ENCODE measurements at regions not wholly inside any gene's neighbourhood (a gene's known extent, or its start where the extent isn't known, plus 50 kb on each side); places are given as distances from the start of the nearest gene placed in this dataset.

DNA sequence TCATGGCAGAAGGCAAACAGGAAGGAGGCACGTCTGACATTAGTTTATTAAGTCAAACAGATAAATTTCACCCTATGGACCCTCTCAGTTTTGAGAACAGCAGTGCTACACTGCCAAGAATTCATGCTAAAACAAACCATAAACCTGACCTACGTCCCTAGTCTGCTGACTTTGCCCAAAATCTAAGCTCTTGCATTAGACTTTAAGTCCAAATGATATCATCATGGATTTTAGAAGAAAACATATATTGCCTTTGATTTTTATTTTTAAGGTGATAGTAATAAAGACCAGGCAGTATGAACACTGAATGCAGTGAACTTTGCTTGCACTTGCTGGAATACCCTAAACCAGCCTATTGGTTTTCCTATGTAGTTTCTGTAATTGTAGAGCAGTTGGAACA, 79.6 kb upstream of the GADL1 start:
- Histone ChIP-seq H3K9me3 (ENCODE audit: control insufficient read depth in 1 of 2, low read length in 2 of 2) (no peaks in the 10 kb centered on the region), H3K27me3 (ENCODE audit: low read depth, low read length) (no peaks in the 10 kb centered on the region), H3K4me3 (ENCODE audit: low read depth in 1 of 2, low read length in 2 of 2) (no peak overlapping the region)

DNA sequence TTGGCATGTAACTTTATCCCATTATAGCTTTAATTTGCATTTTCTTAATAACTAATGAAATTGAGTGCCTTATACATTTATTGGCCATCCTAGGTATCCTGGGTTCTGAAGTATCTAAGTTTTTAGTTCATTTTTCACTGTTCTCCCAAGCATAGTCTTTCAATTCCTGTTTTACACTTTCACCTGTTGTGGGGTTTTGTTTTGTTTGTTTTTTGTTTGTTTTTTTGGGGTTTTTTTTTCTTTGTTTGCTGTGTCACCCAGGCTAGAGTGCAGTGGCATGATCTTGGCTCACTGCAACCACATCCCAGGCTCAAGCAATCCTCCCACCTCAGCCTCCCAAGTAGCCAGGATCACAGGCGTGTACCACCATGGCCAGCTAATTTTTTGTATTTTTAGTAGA, 83.1 kb upstream of the GADL1 start:
- H3K27ac ChIP-seq (ENCODE audit: low read length), result no peak overlapping the region
- H3K36me3 ChIP-seq (ENCODE audit: control insufficient read depth in 1 of 2, insufficient read depth in 2 of 2, low read length in 2 of 2), result no peaks in the 10 kb centered on the region
- H3K9me3 ChIP-seq (ENCODE audit: control insufficient read depth in 1 of 2, low read length in 2 of 2), result no peaks in the 10 kb centered on the region
- H3K27me3 ChIP-seq (ENCODE audit: low read depth, low read length), result no peaks in the 10 kb centered on the region
- no peak overlapping the region for H3K4me3 ChIP-seq (ENCODE audit: low read depth in 1 of 2, low read length in 2 of 2)
- no peaks in the 10 kb centered on the region for H3K4me1 ChIP-seq (ENCODE audit: control insufficient read depth in 1 of 2, insufficient read depth in 2 of 2, low read length in 2 of 2)

More for the DNA sequence above, 79.6 kb upstream of the GADL1 start:
- Histone ChIP-seq H3K27ac (ENCODE audit: low read length) (no peak overlapping the region), H3K4me1 (ENCODE audit: control insufficient read depth in 1 of 2, insufficient read depth in 2 of 2, low read length in 2 of 2) (no peaks in the 10 kb centered on the region), H3K36me3 (ENCODE audit: control insufficient read depth in 1 of 2, insufficient read depth in 2 of 2, low read length in 2 of 2) (no peaks in the 10 kb centered on the region)

DNA sequence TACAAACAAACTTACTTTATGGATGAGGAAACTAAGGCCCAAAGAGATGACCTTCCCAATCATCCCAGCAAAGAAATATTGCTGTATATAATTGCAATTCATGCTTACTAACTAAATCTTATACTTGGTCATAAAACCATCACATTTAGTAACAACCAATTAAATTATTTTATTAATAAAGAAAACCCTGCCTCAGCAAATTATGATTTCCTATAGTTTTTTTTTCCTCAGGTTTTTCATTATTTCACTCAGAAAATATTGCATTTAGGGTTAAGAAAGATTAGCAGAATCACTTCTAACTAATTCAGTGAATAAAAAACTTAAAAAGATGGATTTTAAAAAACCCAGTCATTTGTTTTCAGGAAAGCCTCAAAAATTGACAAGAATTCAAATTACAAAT, 86.5 kb upstream of the GADL1 start:
- Histone ChIP-seq H3K36me3 (ENCODE audit: control insufficient read depth in 1 of 2, insufficient read depth in 2 of 2, low read length in 2 of 2) (no peaks in the 10 kb centered on the region), H3K4me1 (ENCODE audit: control insufficient read depth in 1 of 2, insufficient read depth in 2 of 2, low read length in 2 of 2) (peaks cover 3% of the 10 kb centered on the region in 2 donors), H3K27ac (ENCODE audit: low read length) (no peak overlapping the region), H3K4me3 (ENCODE audit: low read depth in 1 of 2, low read length in 2 of 2) (no peak overlapping the region), H3K9me3 (ENCODE audit: control insufficient read depth in 1 of 2, low read length in 2 of 2) (no peaks in the 10 kb centered on the region), H3K27me3 (ENCODE audit: low read depth, low read length) (no peaks in the 10 kb centered on the region)

DNA sequence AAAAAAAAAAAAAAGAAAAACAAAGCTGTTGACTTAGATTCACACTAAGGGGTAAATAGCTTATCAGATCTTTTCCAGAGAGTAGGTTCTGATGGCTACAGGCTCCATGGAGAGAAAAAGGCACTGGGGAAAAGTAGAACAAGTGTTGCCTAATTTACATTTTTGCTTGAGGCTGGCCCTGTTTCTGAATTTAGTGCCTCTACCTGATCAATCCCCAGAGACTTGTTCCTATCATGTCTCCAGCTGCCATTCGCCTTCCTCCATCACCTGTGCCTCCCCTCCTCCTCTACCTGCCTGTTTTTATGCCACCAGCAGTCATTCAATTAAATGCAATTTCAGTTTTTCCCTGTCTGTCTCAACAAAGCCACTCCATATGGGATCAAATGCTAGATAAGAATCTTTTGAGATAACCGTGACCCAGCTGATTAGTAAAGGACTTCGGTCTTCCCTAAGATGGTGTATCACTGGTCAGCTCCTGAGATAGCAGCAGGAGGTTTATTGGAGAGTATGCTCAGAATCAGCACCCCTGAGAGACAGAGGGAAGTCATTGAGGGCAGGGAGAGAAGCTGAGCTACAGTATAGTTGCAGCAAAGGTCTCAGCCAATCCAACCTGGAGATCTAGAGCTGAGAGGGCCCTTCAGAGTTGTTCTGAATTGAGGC, 88.1 kb upstream of the GADL1 start:
- no peak overlapping the region for H3K27ac ChIP-seq (ENCODE audit: low read length)
- no peak overlapping the region for H3K4me3 ChIP-seq (ENCODE audit: low read depth in 1 of 2, low read length in 2 of 2)
- no peaks in the 10 kb centered on the region for H3K9me3 ChIP-seq (ENCODE audit: control insufficient read depth in 1 of 2, low read length in 2 of 2)
- H3K27me3 ChIP-seq (ENCODE audit: low read depth, low read length), result no peaks in the 10 kb centered on the region
- no peaks in the 10 kb centered on the region for H3K36me3 ChIP-seq (ENCODE audit: control insufficient read depth in 1 of 2, insufficient read depth in 2 of 2, low read length in 2 of 2)
- H3K4me1 ChIP-seq (ENCODE audit: control insufficient read depth in 1 of 2, insufficient read depth in 2 of 2, low read length in 2 of 2), result peaks cover 3% of the 10 kb centered on the region in 2 donors

DNA sequence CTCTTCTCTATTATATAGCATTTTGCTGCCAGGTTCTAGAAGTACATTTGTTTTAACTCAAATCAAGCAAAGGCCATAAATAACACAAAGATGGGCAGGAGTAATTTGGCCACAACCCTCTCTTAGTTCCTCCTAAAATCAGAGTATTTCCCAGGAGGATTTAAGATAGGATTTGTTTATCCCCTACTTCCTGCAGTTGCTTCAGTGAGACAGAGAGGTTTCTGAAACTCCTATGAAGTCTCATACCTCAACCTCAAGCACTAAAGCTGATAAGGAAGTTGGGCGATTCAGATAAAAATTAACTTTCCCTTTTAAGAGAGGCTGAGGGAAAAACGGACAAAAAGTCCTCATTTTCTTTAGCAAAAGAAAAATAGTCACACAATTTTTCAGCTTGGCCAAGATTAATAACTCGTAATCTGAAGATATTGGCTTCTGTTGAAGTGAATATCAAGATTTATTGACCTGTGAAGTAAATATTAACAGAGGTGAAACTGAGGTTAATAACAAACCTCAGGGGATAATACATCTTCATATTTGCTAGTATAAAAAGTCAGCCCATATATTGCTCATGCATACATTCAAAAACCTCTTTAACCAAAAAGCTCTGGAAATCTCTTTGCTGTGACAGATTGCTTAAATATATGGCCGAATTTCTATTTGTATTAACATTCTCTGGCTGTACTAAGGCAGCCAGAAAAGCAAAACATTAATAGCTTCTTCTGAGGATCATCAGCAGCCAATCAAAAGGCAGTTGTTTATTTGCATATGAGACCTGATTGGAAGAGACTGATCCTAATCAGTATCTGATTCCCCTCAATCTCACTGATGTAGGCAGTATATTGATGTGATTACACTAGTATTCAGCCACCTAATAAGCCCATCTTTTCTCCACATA, 90.6 kb upstream of the GADL1 start:
- H3K27ac ChIP-seq (ENCODE audit: low read length), result no peak overlapping the region
- H3K36me3 ChIP-seq (ENCODE audit: control insufficient read depth in 1 of 2, insufficient read depth in 2 of 2, low read length in 2 of 2), result no peaks in the 10 kb centered on the region
- peaks cover 3% of the 10 kb centered on the region in 2 donors for H3K4me1 ChIP-seq (ENCODE audit: control insufficient read depth in 1 of 2, insufficient read depth in 2 of 2, low read length in 2 of 2)
- H3K27me3 ChIP-seq (ENCODE audit: low read depth, low read length), result no peaks in the 10 kb centered on the region
- H3K9me3 ChIP-seq (ENCODE audit: control insufficient read depth in 1 of 2, low read length in 2 of 2), result no peaks in the 10 kb centered on the region
- H3K4me3 ChIP-seq (ENCODE audit: low read depth in 1 of 2, low read length in 2 of 2), result no peak overlapping the region

DNA sequence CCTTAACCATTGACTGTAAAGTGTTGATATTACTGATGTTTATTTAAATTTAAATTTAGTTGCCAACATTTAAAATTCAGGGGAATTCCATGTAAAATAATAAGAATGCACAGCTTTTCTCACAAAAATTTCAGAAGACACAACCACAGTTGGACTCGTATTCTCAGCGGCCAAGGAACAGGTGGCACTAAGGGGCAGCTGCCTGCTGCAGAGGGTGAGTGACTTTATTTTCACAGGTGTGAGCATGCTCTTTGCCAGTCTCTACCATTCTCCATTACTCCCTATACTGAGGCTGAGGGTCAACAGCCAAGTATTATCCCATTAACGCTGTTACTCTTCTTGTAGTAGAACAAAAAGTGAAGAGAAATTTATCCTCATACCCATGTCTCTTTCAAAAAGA, 92.1 kb upstream of the GADL1 start:
- Histone ChIP-seq H3K27me3 (ENCODE audit: low read depth, low read length) (no peaks in the 10 kb centered on the region), H3K9me3 (ENCODE audit: control insufficient read depth in 1 of 2, low read length in 2 of 2) (no peaks in the 10 kb centered on the region), H3K36me3 (ENCODE audit: control insufficient read depth in 1 of 2, insufficient read depth in 2 of 2, low read length in 2 of 2) (no peaks in the 10 kb centered on the region), H3K4me1 (ENCODE audit: control insufficient read depth in 1 of 2, insufficient read depth in 2 of 2, low read length in 2 of 2) (peaks cover 3% of the 10 kb centered on the region in 2 donors), H3K27ac (ENCODE audit: low read length) (no peak overlapping the region), H3K4me3 (ENCODE audit: low read depth in 1 of 2, low read length in 2 of 2) (no peak overlapping the region)

DNA sequence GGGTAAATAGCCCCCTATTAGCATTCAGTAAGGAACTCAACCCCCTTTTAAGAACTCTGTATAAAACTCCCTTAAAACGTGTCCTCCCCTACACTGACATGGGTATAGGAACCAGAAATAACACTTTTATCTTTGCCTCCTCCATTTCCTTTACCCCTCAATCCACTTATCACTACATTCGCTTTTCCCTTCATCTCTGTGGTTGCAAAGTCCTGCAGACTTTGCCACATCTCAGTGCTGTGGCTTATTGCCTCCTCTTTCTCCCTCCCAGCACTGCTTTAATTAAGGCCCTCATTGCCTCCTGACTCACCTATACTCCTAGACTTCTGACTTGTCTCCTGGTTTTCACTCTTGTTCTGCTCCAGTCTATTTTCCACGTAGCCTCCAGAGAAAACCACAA, 94.3 kb upstream of the GADL1 start:
- Histone ChIP-seq H3K4me3 (ENCODE audit: low read depth in 1 of 2, low read length in 2 of 2) (no peak overlapping the region), H3K27ac (ENCODE audit: low read length) (no peak overlapping the region), H3K4me1 (ENCODE audit: control insufficient read depth in 1 of 2, insufficient read depth in 2 of 2, low read length in 2 of 2) (peaks cover 3% of the 10 kb centered on the region in 2 donors), H3K36me3 (ENCODE audit: control insufficient read depth in 1 of 2, insufficient read depth in 2 of 2, low read length in 2 of 2) (no peaks in the 10 kb centered on the region), H3K27me3 (ENCODE audit: low read depth, low read length) (no peaks in the 10 kb centered on the region), H3K9me3 (ENCODE audit: control insufficient read depth in 1 of 2, low read length in 2 of 2) (no peaks in the 10 kb centered on the region)

DNA sequence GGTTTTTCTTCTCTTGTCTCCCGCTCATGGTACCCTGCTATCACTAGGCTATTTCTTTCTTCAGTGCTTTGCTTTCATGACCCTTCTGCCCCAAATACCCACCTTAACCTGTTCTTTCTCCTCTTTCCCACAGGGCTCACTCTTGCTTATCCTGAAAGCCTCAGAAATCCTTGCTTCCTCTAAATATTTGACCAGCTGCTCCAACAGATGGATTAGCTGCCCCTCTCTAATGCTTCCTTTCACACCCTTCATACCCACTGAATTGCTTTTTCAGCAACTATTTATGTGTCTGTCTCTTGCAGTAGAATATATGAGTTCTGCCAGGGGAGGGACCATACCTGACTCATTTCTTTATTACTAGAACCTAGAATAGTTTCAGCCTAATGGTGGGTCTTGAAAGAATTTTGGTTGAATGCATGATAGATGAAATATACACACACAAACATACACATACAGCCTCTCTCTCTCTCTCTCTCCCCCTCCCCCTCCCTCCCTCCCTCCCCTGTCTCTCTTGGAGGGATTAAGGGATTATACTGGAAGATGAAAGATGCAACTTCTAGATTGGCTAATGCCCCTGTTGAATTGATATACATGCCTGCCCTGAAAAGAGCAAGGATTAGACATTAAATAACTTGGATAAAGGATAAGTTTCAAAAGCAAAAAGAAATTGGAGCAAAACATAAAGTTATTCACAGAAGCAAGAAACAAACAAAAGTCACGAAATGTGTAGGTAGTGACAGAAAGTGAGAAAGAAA, 95.0 kb upstream of the GADL1 start:
- no peak overlapping the region for H3K4me3 ChIP-seq (ENCODE audit: low read depth in 1 of 2, low read length in 2 of 2)
- peaks cover 0 to 2% of the 10 kb centered on the region in 2 donors for H3K9me3 ChIP-seq (ENCODE audit: control insufficient read depth in 1 of 2, low read length in 2 of 2)
- no peak overlapping the region for H3K27ac ChIP-seq (ENCODE audit: low read length)
- no peaks in the 10 kb centered on the region for H3K36me3 ChIP-seq (ENCODE audit: control insufficient read depth in 1 of 2, insufficient read depth in 2 of 2, low read length in 2 of 2)
- H3K27me3 ChIP-seq (ENCODE audit: low read depth, low read length), result no peaks in the 10 kb centered on the region
- H3K4me1 ChIP-seq (ENCODE audit: control insufficient read depth in 1 of 2, insufficient read depth in 2 of 2, low read length in 2 of 2), result peaks cover 3% of the 10 kb centered on the region in 2 donors

DNA sequence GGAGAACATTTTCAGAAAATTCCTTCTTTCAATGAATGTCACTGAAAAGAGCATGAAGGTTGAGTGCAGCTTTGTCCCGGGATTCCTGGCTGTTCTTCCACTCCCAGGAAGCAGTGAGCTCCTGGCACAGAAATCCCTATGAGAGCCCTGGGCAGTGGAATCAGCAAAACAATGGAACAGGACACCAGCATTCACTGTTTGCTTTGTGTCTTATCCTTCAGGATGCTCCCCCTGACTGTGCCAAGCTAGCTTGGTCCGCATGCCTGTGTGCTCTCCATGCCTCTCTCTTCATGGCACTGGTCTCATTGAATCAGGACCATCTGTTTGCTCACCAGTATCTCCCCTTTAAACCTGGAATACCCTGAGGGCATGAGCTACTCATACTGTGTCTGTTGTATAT, 102.0 kb upstream of the GADL1 start:
- no peak overlapping the region for H3K27ac ChIP-seq (ENCODE audit: low read length)
- no peaks in the 10 kb centered on the region for H3K36me3 ChIP-seq (ENCODE audit: control insufficient read depth in 1 of 2, insufficient read depth in 2 of 2, low read length in 2 of 2)
- H3K4me1 ChIP-seq (ENCODE audit: control insufficient read depth in 1 of 2, insufficient read depth in 2 of 2, low read length in 2 of 2), result no peaks in the 10 kb centered on the region
- peaks cover 0 to 6% of the 10 kb centered on the region in 2 donors for H3K9me3 ChIP-seq (ENCODE audit: control insufficient read depth in 1 of 2, low read length in 2 of 2)
- H3K4me3 ChIP-seq (ENCODE audit: low read depth in 1 of 2, low read length in 2 of 2), result no peak overlapping the region
- H3K27me3 ChIP-seq (ENCODE audit: low read depth, low read length), result no peaks in the 10 kb centered on the region

DNA sequence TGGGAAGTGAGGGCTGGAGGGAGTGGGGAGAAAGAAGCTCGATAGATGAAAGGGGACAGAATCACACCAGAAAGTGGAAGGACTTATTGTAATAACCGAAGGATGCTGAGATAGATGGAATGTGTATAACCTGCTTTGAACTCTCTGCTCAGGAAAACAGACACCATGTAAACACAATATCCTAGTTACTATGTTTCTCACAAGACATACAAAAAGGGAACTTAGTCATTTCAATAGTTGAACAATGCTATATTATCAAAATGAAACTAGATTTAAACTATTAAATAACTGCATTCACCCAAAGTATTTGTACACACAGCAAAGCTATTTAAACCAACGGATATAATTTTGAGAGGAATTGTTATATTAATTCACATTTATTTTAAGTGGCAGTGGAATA, 108.3 kb upstream of the GADL1 start:
- Histone ChIP-seq H3K4me1 (ENCODE audit: control insufficient read depth in 1 of 2, insufficient read depth in 2 of 2, low read length in 2 of 2) (no peaks in the 10 kb centered on the region), H3K27me3 (ENCODE audit: low read depth, low read length) (no peaks in the 10 kb centered on the region), H3K27ac (ENCODE audit: low read length) (no peak overlapping the region), H3K4me3 (ENCODE audit: low read depth in 1 of 2, low read length in 2 of 2) (no peak overlapping the region), H3K9me3 (ENCODE audit: control insufficient read depth in 1 of 2, low read length in 2 of 2) (no peaks in the 10 kb centered on the region), H3K36me3 (ENCODE audit: control insufficient read depth in 1 of 2, insufficient read depth in 2 of 2, low read length in 2 of 2) (no peaks in the 10 kb centered on the region)

DNA sequence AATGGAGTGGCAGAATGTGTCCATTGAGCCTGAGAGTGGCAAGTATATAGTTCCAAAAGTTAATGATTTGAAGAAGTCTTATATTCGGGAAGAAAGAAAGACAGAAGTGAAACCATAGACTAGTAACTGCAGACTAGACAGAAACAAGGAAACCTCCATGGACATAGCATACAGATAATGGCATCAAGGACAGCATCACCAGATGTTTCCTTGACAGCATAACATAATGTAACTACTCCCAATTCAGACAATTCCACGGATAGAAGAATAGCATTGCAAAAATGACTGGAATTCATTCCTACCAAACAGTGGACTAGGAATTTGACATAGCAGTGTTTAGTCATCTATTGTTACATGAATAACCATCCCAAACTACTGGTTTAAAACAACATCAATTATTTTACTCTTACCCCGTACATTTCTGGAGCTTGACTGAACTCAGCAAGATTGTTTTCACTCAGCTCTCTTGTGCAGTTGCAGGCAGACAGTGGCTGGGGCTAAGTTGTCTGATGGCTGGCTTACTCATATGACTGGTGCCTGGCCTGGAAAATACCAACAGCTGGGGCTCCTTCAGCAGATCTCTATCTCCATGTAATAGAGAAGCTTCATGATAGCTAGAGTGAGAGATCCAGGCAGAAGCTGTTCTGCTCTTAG, 109.7 kb upstream of the GADL1 start:
- Histone ChIP-seq H3K27me3 (ENCODE audit: low read depth, low read length) (no peaks in the 10 kb centered on the region), H3K4me3 (ENCODE audit: low read depth in 1 of 2, low read length in 2 of 2) (no peak overlapping the region), H3K36me3 (ENCODE audit: control insufficient read depth in 1 of 2, insufficient read depth in 2 of 2, low read length in 2 of 2) (no peaks in the 10 kb centered on the region), H3K9me3 (ENCODE audit: control insufficient read depth in 1 of 2, low read length in 2 of 2) (no peaks in the 10 kb centered on the region), H3K27ac (ENCODE audit: low read length) (no peak overlapping the region), H3K4me1 (ENCODE audit: control insufficient read depth in 1 of 2, insufficient read depth in 2 of 2, low read length in 2 of 2) (no peaks in the 10 kb centered on the region)

Data from muscle layer of duodenum (tissue), 2 donors.